ENCODE measurements at regions not wholly inside any gene's neighbourhood (a gene's known extent, or its start where the extent isn't known, plus 50 kb on each side); places are given as distances from the start of the nearest gene placed in this dataset.

GRCh38 chr22:48704335-48704734, 1123.3 kb downstream of the BRD1 start:
- no peak for TF ChIP-seq CTCF (IDR thresholded peaks at IDR 0.05)
- Histone ChIP-seq H3K4me3 (no peak overlapping the region), H3K36me3 (ENCODE audit: insufficient read depth in 1 of 2, low read depth in 1 of 2) (no peaks in the 10 kb centered on the region), H3K4me1 (no peaks in the 10 kb centered on the region), H3K27me3 (ENCODE audit: insufficient read depth in 3 of 3, low read length in 2 of 3) (no peaks in the 10 kb centered on the region), H3K27ac (no peak overlapping the region), H3K9me3 (no peaks in the 10 kb centered on the region)
- 66 to 72% (median 69%) methylated on average over 13 of the region's 13 CpGs for WGBS, 3 donors
- intact Hi-C loops (cut with DNase I), result no loop called here
- ATAC-seq, result no peak
- no peak for DNase-seq

- Histone ChIP-seq H3K9me3 (no peaks in the 10 kb centered on the region), H3K27ac (no peak overlapping the region), H3K27me3 (ENCODE audit: insufficient read depth in 3 of 3, low read length in 2 of 3) (no peaks in the 10 kb centered on the region), H3K4me1 (no peaks in the 10 kb centered on the region), H3K36me3 (ENCODE audit: insufficient read depth in 1 of 2, low read depth in 1 of 2) (no peaks in the 10 kb centered on the region), H3K4me3 (no peak overlapping the region)
- no peak for TF ChIP-seq CTCF (IDR thresholded peaks at IDR 0.05)
- intact Hi-C loops (cut with DNase I), result no loop called here
- DNase-seq (no peak), ATAC-seq (no peak)
- WGBS, 3 donors, result 69 to 75% (median 70%) methylated on average over 12 to 17 of the region's 17 CpGs
Measured at GRCh38 chr22:48703265-48703941, 1124.3 kb downstream of the BRD1 start.

GRCh38 chr22:48702573-48703264, 1125.0 kb downstream of the BRD1 start:
- intact Hi-C loops (cut with DNase I), result no loop called here
- Histone ChIP-seq H3K36me3 (ENCODE audit: insufficient read depth in 1 of 2, low read depth in 1 of 2) (no peaks in the 10 kb centered on the region), H3K9me3 (no peaks in the 10 kb centered on the region), H3K27ac (no peak overlapping the region), H3K4me3 (no peak overlapping the region), H3K27me3 (ENCODE audit: insufficient read depth in 3 of 3, low read length in 2 of 3) (no peaks in the 10 kb centered on the region), H3K4me1 (no peaks in the 10 kb centered on the region)
- TF ChIP-seq CTCF (IDR thresholded peaks at IDR 0.05), result no peak
- 65 to 68% (median 68%) methylated on average over 26 of the region's 26 CpGs for WGBS, 3 donors
- DNase-seq, result no peak
- ATAC-seq, result no peak

- DNase-seq (no peak), ATAC-seq (no peak)
- Histone ChIP-seq H3K27me3 (ENCODE audit: insufficient read depth in 3 of 3, low read length in 2 of 3) (no peaks in the 10 kb centered on the region), H3K27ac (no peak overlapping the region), H3K4me3 (no peak overlapping the region), H3K9me3 (no peaks in the 10 kb centered on the region), H3K4me1 (no peaks in the 10 kb centered on the region), H3K36me3 (ENCODE audit: insufficient read depth in 1 of 2, low read depth in 1 of 2) (no peaks in the 10 kb centered on the region)
- TF ChIP-seq CTCF (IDR thresholded peaks at IDR 0.05), result no peak
- 81 to 87% (median 82%) methylated on average over 22 to 23 of the region's 23 CpGs for WGBS, 3 donors
- intact Hi-C loops (cut with DNase I), result no loop called here
Measured at GRCh38 chr22:48701296-48702030, 1126.2 kb downstream of the BRD1 start.

Measured in psoas muscle (tissue), 7 donors.